ENCODE measurements at regions not wholly inside any gene's neighbourhood (a gene's known extent, or its start where the extent isn't known, plus 50 kb on each side); places are given as distances from the start of the nearest gene placed in this dataset.
A peak's percentile ranks its signal among the peaks of the same experiment; 100 is the strongest.
"Not testable (repeated sequence)": the region's sequence is repeated elsewhere in the genome, so short reads cannot be mapped to it uniquely, and the experiment has no call there.

GRCh38 chr18:59059140-59059539, 80.5 kb upstream of the SEC11C start:
- no peak for DNase-seq

GRCh38 chr18:59060551-59060950, 79.1 kb upstream of the SEC11C start:
- no peak for DNase-seq

- DNase-seq = no peak
These were observed 77.6 kb upstream of the SEC11C start for GRCh38 chr18:59061914-59062642.

DNA sequence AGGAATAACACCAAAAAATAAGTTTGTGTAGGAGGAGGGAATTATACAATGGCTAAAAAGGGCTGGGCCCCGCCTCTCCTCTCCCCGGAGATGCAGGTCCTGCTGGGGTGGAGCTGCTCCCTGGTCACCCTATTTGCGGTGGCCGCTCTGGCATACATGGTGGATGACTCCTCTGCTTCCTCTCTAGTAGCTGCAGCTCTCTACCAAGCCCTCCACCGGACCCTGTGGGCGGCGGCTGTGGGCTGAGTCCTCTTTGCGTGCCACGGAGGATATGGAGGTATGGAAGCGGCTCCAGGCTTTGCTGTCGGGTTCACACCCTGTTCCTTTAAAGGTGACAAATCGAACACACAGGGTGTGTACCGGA, 77.1 kb upstream of the SEC11C start:
- DNase-seq = no peak

DNA sequence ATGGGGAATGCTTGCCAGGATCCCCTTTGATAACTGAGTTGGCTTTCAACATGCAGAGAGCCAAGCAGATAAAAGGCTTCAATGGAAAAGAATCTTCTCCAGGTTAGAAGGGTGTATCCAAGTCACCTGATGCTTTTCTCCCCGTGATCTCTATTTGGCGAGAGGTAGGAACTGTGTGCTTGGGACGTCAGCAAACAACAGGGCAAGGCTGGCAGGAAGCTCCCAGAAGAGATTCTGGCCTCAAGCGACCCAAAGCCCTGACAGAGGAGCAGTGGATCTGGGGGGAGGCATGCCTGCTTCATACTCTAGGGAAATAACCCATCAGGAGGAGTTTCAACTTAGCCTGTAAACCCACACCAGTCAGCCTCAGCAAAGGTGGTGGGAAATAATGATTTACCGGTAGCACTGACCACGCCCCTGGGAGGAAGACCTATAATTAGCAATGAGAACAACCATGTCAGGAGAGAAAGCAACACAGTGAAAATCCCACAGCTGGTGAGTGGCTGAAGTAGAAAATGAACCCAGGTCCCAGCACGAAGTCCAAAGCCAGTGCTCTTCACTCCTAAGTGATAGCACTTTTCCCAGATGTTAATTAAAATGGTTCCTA, 76.3 kb upstream of the SEC11C start:
- no peak for DNase-seq

DNA sequence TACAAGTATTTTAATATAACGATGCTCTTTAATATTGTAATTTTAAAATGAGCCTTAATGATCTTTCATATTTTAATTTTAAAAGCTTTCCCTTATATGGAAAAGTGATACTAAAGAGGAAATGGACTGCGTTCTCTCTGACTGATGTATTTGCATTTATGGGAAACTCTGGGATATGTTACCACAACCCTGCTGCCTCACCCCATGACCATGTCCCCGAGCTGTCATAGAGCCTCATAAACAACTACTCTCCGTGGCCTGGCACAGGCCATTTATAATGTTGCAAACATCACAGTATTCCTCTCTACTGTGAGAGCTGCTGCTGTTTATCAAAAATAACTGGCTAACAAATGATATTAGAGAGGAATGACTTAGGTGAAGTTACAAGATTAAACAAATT, 75.8 kb upstream of the SEC11C start:
- no peak for DNase-seq

- DNase-seq = no peak
These were observed 74.0 kb upstream of the SEC11C start for GRCh38 chr18:59065684-59066083.

DNA sequence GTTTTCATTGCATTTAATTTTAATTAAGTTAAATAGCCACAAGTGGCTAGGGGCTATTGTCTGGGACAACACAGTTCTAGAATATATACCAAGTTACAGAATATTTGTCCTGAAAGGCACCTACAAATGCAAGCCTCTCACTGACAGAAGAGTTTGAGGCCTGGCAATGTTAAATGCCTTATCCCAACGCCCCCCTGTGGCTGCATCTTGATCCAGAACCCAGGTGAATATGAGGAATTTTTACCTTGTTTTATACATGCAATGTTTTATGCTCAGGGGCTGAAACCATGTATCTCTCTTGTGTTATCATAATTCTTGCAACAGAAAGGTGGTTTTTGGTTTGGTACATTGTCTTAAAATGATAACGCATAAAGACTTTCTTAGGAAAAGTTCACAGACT, 71.8 kb upstream of the SEC11C start:
- DNase-seq = no peak

- no peak for DNase-seq
These were observed 71.2 kb upstream of the SEC11C start for GRCh38 chr18:59068276-59069071.

DNA sequence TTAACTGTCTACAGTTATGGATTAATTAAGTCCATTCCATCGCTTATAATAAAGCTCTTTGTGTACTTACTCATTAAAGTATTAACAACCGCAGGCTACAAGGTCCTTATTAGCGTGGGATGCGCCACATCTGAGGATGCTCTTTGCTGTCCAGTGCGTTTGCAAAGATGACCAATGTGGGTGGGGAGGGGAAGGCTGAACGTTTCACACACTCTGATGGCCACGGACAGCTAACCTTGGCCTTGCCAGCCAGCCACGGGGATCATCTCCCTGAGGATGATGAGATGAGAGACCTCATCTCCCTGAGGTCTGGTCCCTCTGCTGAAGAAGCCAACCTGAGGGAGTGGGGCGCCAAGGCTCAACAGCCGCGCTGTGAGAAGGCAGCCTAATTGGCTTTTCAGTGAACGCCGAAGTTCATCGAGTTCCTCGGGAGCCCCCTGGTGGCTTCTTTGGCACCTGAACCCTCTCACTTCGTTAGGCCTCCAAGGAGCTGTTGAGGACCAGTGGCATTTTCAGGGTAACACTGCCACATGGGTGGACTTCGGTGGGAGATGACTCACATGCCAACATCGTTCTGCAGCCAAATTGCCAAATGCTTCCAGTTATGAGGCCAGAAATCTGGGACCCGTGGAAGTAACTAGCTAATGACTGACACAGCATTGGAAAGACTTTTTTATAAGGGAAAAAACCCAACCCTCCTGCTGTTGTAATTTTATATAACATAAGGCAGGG, 69.3 kb upstream of the SEC11C start:
- peak; percentile 72 to 79 for DNase-seq

DNA sequence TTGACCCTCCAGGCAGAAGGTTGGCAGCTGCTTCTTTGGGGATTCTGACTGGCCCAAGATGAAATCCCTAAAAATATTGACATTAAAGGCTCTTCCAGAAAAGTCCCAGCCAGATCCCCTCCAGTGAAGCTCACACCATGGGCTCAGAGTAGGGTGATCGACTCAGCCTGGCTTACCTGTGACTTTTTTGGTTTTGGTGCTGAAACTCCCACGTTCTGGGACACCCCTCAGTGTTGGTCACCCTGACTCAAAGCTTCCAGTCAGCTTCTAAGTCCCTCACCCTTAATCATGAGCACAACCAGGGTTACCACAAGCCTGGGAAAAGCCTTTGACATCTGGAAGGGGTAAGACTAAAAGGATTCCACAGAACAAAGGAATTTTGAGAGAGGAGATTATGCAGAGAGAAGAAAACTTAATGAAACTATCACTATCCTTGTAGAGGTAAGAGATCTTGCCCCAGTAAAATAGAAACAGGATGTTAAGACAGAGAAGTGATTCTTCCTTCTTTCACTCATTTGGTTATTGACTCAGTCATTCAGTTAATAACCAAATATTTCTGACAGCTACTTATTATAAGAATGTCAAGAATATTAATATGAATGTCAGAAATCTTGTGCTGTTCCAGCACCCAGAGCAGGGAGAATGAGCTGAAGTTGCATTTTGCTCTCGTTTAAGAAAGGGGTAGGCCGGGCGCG, 66.8 kb upstream of the SEC11C start:
- DNase-seq = no peak

DNA sequence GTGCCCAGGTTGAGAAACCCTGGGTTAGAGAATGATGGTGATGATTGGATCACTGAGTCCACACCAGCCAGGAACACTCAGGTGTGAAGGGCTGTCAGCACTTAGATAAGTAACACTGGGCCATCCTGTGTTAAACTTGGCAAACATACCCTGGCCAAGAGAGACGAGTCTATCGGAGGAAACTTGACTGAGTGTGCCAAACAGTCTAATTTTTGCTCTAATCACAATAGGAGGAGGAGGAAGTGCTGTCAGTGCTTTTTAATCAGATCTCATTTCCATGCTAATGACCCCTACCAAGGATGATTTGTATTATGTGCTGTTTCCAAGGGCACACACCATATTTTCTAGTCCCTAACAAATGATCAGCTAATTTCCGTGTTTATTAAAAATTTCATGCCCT, 63.8 kb upstream of the SEC11C start:
- DNase-seq = no peak

GRCh38 chr18:59079264-59079663, 60.4 kb upstream of the SEC11C start:
- no peak for DNase-seq

DNA sequence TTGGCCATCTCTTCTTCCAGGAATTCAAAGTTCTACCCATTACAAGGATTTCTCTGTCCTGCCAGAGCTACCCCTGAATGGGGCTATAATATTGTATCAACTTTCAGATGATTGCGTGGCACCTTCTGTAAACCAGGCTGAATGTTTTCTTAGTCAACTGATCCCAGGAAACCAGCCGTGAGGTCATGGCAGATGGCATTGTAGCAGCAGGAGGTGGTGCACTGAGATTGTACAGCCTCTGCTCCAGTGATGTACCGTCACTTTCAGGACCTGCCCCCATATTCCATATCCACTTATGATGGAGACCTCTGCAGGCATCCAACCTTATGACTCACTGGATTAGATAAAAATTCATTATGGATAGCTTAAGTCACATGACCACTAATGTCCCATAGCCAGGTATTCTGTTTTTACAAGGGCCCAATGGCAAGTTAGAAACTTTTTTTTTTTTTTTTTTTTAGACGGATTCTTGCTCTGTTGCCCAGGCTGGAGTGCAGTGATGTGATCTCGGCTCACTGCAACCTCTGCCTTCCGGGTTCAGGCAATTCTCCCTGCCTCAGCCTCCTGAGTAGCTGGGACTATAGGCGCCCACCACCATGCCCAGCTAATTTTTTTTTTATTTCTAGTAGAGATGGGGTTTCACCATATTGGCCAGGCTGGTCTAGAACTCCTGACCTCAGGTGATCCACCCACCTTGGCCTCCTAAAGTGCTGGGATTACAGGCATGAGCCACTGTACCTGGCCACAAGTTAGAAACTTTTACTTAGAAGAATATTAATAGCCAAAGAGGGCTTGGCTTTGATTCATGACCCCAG, 59.8 kb upstream of the SEC11C start:
- not testable (repeated sequence) for DNase-seq

DNA sequence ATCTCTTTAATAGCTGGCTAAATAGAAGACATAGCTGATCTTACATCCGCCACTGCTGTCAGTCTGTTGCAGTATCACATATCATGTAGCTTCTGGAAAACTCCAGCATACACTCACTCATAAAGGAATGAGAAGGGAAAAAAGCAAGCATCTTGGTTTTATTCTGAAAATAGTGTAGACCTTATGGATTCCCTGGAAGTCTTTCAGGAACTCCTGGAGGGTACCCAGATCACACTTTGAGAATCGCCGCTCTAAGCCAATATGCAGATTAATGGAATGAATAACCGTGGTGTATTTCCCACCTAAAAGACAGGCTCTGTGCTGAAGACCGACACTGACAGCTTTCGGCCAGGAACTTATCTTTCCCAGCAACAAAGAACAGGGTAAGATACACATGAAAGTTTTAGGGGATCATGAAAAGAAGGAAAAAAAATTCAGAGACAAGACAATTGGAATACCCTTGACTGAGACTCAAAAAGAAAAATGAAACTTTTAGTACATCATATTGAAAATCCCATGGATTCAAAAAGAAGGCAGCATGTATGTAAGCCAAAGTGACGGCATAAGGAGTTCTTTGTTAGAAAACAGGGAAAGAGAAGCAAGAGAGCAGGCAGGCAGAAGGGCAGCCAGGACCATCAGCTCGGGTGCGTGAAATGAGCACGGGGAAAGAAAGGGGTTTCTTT, 56.4 kb upstream of the SEC11C start:
- no peak for DNase-seq

GRCh38 chr18:59085126-59085794, 54.4 kb upstream of the SEC11C start:
- no peak for DNase-seq

GRCh38 chr18:59085797-59086196, 53.9 kb upstream of the SEC11C start:
- DNase-seq = no peak

- no peak for DNase-seq
These were observed 53.2 kb upstream of the SEC11C start for GRCh38 chr18:59086522-59086921.

GRCh38 chr18:59087391-59087790, 52.3 kb upstream of the SEC11C start:
- DNase-seq = no peak
